Keratinocyte (primary cell): ENCODE measurements at regions not wholly inside any gene's neighbourhood (a gene's known extent, or its start where the extent isn't known, plus 50 kb on each side); places are given as distances from the start of the nearest gene placed in this dataset.

Experiments used
- CTCF ChIP-seq, 3 experiments: IDR thresholded peaks in 1 of 3; conservative IDR thresholded peaks in 1 of 3; optimal IDR thresholded peaks in 1 of 3; 2 replicates in 2 of 3; 3 replicates in 1 of 3; pipeline versions ENCODE3 to v1.5.1; 2011; ENCODE audit warnings: low read length in 3 of 3, mild to moderate bottlenecking in 3 of 3, moderate library complexity in 2 of 3, control low read depth in 1 of 3, inconsistent platforms in 1 of 3; ENCODE audit not compliant: insufficient read depth in 2 of 3; ENCODE audit errors: extremely low read depth in 1 of 3
- EZH2 ChIP-seq: IDR thresholded peaks from one replicate; pipeline ENCODE4 v1.6.1; 2012; ENCODE audit warnings: inconsistent platforms, mild to moderate bottlenecking, low read length, moderate library complexity

DNA sequence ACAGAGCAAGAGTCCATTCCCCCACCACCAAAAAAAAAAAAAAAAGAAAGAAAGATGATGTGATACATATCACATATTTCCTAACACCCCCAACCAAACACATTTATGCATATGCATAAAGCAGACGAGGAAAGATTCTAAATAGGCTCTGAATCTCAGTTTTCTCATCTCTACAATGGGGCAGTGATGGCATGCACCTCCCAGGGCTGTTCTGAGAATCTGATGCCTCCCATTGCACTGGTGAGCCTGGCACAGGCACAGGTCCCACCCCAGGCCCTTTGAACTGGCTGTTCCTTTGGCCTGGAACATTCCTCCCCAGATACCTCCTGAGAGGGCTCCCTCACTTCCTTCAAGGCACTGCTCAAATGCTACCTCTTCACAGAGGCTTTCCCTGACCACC is 116.5 kb downstream of the C9orf50 start:
- TF ChIP-seq CTCF (optimal IDR thresholded peaks at IDR 0.05 in 1 of 3, IDR thresholded peaks at IDR 0.05 in 1 of 3, conservative IDR thresholded peaks at IDR 0.05 in 1 of 3; ENCODE audit: extremely low read depth in 1 of 3, insufficient read depth in 2 of 3, low read length in 3 of 3): no peak
- no peak for TF ChIP-seq EZH2
